ENCODE measurements at regions not wholly inside any gene's neighbourhood (a gene's known extent, or its start where the extent isn't known, plus 50 kb on each side); places are given as distances from the start of the nearest gene placed in this dataset.
"Not testable (repeated sequence)": the region's sequence is repeated elsewhere in the genome, so short reads cannot be mapped to it uniquely, and the experiment has no call there.

- TF ChIP-seq CTCF (IDR thresholded peaks at IDR 0.05; ENCODE audit: low read depth, low read length, missing control alignments): no peak
- DNase-seq (ENCODE audit: low read depth): no peak
- H3K4me3 ChIP-seq (ENCODE audit: low read depth, low read length): no peak overlapping the region
Measured at GRCh38 chr6:16031278-16031981, 97.5 kb upstream of the MYLIP start.

GRCh38 chr6:16028966-16029365 lies 99.9 kb upstream of the MYLIP start:
- no peak overlapping the region for H3K4me3 ChIP-seq (ENCODE audit: low read depth, low read length)
- DNase-seq (ENCODE audit: low read depth): no peak
- TF ChIP-seq CTCF (IDR thresholded peaks at IDR 0.05; ENCODE audit: low read depth, low read length, missing control alignments): no peak

GRCh38 chr6:16020259-16020658 lies 108.6 kb upstream of the MYLIP start:
- no peak overlapping the region for H3K4me3 ChIP-seq (ENCODE audit: low read depth, low read length)
- TF ChIP-seq CTCF (IDR thresholded peaks at IDR 0.05; ENCODE audit: low read depth, low read length, missing control alignments): no peak
- DNase-seq (ENCODE audit: low read depth): no peak

GRCh38 chr6:16019462-16019861 lies 109.4 kb upstream of the MYLIP start:
- H3K4me3 ChIP-seq (ENCODE audit: low read depth, low read length): no peak overlapping the region
- no peak for TF ChIP-seq CTCF (IDR thresholded peaks at IDR 0.05; ENCODE audit: low read depth, low read length, missing control alignments)
- no peak for DNase-seq (ENCODE audit: low read depth)

GRCh38 chr6:16018626-16019025 lies 110.3 kb upstream of the MYLIP start:
- TF ChIP-seq CTCF (IDR thresholded peaks at IDR 0.05; ENCODE audit: low read depth, low read length, missing control alignments): no peak
- no peak overlapping the region for H3K4me3 ChIP-seq (ENCODE audit: low read depth, low read length)
- no peak for DNase-seq (ENCODE audit: low read depth)

- DNase-seq (ENCODE audit: low read depth); H3K4me3 ChIP-seq (ENCODE audit: low read depth, low read length): not testable (repeated sequence)
Measured at GRCh38 chr6:16014325-16014724, 114.6 kb upstream of the MYLIP start.

- no peak for TF ChIP-seq CTCF (IDR thresholded peaks at IDR 0.05; ENCODE audit: low read depth, low read length, missing control alignments)
- DNase-seq (ENCODE audit: low read depth): no peak
- H3K4me3 ChIP-seq (ENCODE audit: low read depth, low read length): no peak overlapping the region
Measured at GRCh38 chr6:16007146-16007545, 121.7 kb upstream of the MYLIP start.

Measured in GM12864 (cell line).